HCT116 (cell line): ENCODE measurements at regions not wholly inside any gene's neighbourhood (a gene's known extent, or its start where the extent isn't known, plus 50 kb on each side); places are given as distances from the start of the nearest gene placed in this dataset.

ENCODE experiments used
- ATAC-seq: fragments of 200-7000 bp; cut with Tn5 transposase; 2 replicates; pipeline ENCODE4 v1.9.1; 2020; ENCODE audit warnings: mild to moderate bottlenecking, moderate library complexity
- BruUV-seq: library from RNA; stranded (reverse); fragments of 400-500 nt; replicated peaks from 2 replicates; lab custom pipeline; 2021; lab: Mats Ljungman, UMichigan
- CTCF ChIA-PET: fragments of 300-600 bp; sonication (Branson Sonifier 250); formaldehyde crosslinking; loops from one replicate; lab custom pipeline; 2021; ENCODE audit warnings: antibody characterized with exemption; lab: Charles Lee
- POLR2A ChIA-PET: fragments of 300-600, 350-600 bp; sonication (Branson Sonifier 250); formaldehyde crosslinking; loops from one replicate; lab custom pipeline; 2021; ENCODE audit warnings: antibody characterized with exemption; lab: Charles Lee
- RAD21 ChIA-PET, 2 experiments: fragments of 300-600 bp; sonication (Branson Sonifier 250); formaldehyde crosslinking; loops; one replicate each; lab custom pipeline; 2023; ENCODE audit warnings: low total read pairs in 2 of 2; ENCODE audit not compliant: uncharacterized antibody in 2 of 2, unreplicated experiment in 2 of 2, low non-redundant PET in 1 of 2; lab: Charles Lee
- DNase-seq: peaks from one replicate; pipeline ENCODE4 v3.0.0-alpha.2; 2010; ENCODE audit warnings: low read depth, low spot score
- H2AFZ ChIP-seq: fragments of 200-600 bp; shearing (Covaris generic), sonication (generic); 2 replicates; pipeline ENCODE4 v1.6.1; 2017; ENCODE audit warnings: low read depth, mixed run types, mixed read lengths, antibody characterized with exemption, low read length; ENCODE audit not compliant: poor library complexity, severe bottlenecking
- H3K27ac ChIP-seq: 2 replicates; pipeline ENCODE4 v1.5.1; 2012; ENCODE audit warnings: low read depth, low read length
- H3K27me3 ChIP-seq: fragments of 200-600 bp; sonication (generic); 2 replicates; pipeline ENCODE4 v1.6.1; 2016; ENCODE audit warnings: mixed run types, low read length, mixed read lengths; ENCODE audit not compliant: insufficient read depth
- H3K36me3 ChIP-seq, 2 experiments: fragments of 200-500 bp in 1 of 2; fragments of 200-600 bp in 1 of 2; sonication (Bioruptor generic) in 1 of 2; sonication (generic) in 1 of 2; 2 replicates each; pipeline versions ENCODE4 v1.5.1 to v1.6.1; 2014 to 2016; ENCODE audit warnings: low read length in 2 of 2, inconsistent platforms in 1 of 2, mixed read lengths in 1 of 2, mixed run types in 1 of 2; ENCODE audit not compliant: insufficient read depth in 2 of 2, control insufficient read depth in 1 of 2
- H3K4me1 ChIP-seq, 2 experiments: fragments of 200-600 bp in 1 of 2; sonication (generic) in 1 of 2; 2 replicates each; pipeline versions ENCODE4 v1.5.1 to v1.6.1; 2012 to 2017; ENCODE audit warnings: low read length in 2 of 2, inconsistent platforms in 1 of 2, mild to moderate bottlenecking in 1 of 2, mixed read lengths in 1 of 2, mixed run types in 1 of 2, moderate library complexity in 1 of 2; ENCODE audit not compliant: insufficient read depth in 2 of 2, control insufficient read depth in 1 of 2
- H3K4me2 ChIP-seq: fragments of 200-600 bp; sonication (generic); 2 replicates; pipeline ENCODE4 v1.6.1; 2017; ENCODE audit warnings: mixed run types, low read length, mixed read lengths
- H3K4me3 ChIP-seq, 2 experiments: fragments of 200-600 bp in 1 of 2; sonication (generic) in 1 of 2; replicated peaks in 1 of 2; 2 replicates each; pipeline ENCODE4 v1.5.1; 2011 to 2016; ENCODE audit warnings: low read length in 2 of 2, control low read depth in 1 of 2, low read depth in 1 of 2, mild to moderate bottlenecking in 1 of 2, mixed read lengths in 1 of 2, mixed run types in 1 of 2
- H3K79me2 ChIP-seq: fragments of 200-600 bp; sonication (generic); 2 replicates; pipeline ENCODE4 v1.6.1; 2017; ENCODE audit warnings: mild to moderate bottlenecking, mixed run types, low read length, moderate library complexity, mixed read lengths; ENCODE audit not compliant: insufficient read depth
- H3K9ac ChIP-seq: fragments of 200-600 bp; sonication (generic); 2 replicates; pipeline ENCODE4 v1.6.1; 2016; ENCODE audit warnings: low read length, mixed read lengths
- H3K9me2 ChIP-seq: fragments of 200-600 bp; sonication (generic), shearing (Covaris generic); 2 replicates; pipeline ENCODE4 v1.6.1; 2017; ENCODE audit warnings: mixed run types, mild to moderate bottlenecking, moderate library complexity; ENCODE audit not compliant: insufficient read depth
- H3K9me3 ChIP-seq, 2 experiments: fragments of 200-500 bp in 1 of 2; fragments of 200-600 bp in 1 of 2; sonication (Bioruptor generic) in 1 of 2; sonication (generic) in 1 of 2; 2 replicates each; pipeline ENCODE4 v1.6.1; 2014 to 2017; ENCODE audit warnings: low read length in 2 of 2, mixed read lengths in 2 of 2, inconsistent platforms in 1 of 2, low read depth in 1 of 2, mild to moderate bottlenecking in 1 of 2, mixed run types in 1 of 2, moderate library complexity in 1 of 2; ENCODE audit not compliant: control insufficient read depth in 1 of 2, insufficient read depth in 1 of 2
- H4K20me1 ChIP-seq: fragments of 200-600 bp; sonication (generic), shearing (Covaris generic); 2 replicates; pipeline ENCODE4 v1.6.1; 2017; ENCODE audit warnings: mixed run types, mild to moderate bottlenecking, moderate library complexity; ENCODE audit not compliant: insufficient read depth
- ATF3 ChIP-seq: IDR thresholded peaks from 2 replicates; pipeline ENCODE4 v1.6.1; 2012
- CTCF ChIP-seq, 3 experiments: fragments of 200-600 bp in 1 of 3; sonication (generic) in 1 of 3; IDR thresholded peaks in 2 of 3; conservative IDR thresholded peaks in 1 of 3; 2 replicates each; pipeline ENCODE4 v1.5.1; 2012 to 2017; ENCODE audit warnings: low read depth in 2 of 3, low read length in 2 of 3, antibody characterized with exemption in 1 of 3, borderline replicate concordance in 1 of 3, control low read depth in 1 of 3, mild to moderate bottlenecking in 1 of 3, mixed read lengths in 1 of 3, mixed run types in 1 of 3, moderate library complexity in 1 of 3; ENCODE audit not compliant: insufficient read depth in 1 of 3
- EGR1 ChIP-seq: IDR thresholded peaks from 2 replicates; pipeline ENCODE4 v1.6.1; 2012; ENCODE audit warnings: low read depth
- ELF1 ChIP-seq: IDR thresholded peaks from 2 replicates; pipeline ENCODE4 v1.6.1; 2012; ENCODE audit warnings: low read depth, borderline replicate concordance
- EZH2 ChIP-seq: fragments of 200-600 bp; sonication (generic); IDR thresholded peaks from 2 replicates; pipeline ENCODE4 v1.6.1; 2017; ENCODE audit warnings: antibody characterized with exemption, mixed run types
- EZH2phosphoT487 ChIP-seq: fragments of 200-600 bp; IDR thresholded peaks from 2 replicates; pipeline ENCODE4 v1.6.1; 2018; ENCODE audit warnings: antibody characterized with exemption, borderline replicate concordance
- FOSL1 ChIP-seq: IDR thresholded peaks from 2 replicates; pipeline ENCODE4 v1.6.1; 2012; ENCODE audit warnings: low read depth
- POLR2A ChIP-seq: IDR thresholded peaks from 2 replicates; pipeline ENCODE4 v1.7.0; 2011; ENCODE audit warnings: borderline replicate concordance; ENCODE audit not compliant: insufficient read depth, insufficient read length; ENCODE audit errors: extremely low read depth
- POLR2AphosphoS5 ChIP-seq: IDR thresholded peaks from 2 replicates; pipeline ENCODE4 v1.6.1; 2011; ENCODE audit warnings: mild to moderate bottlenecking, low read depth, low read length, moderate library complexity
- RAD21 ChIP-seq: IDR thresholded peaks from 2 replicates; pipeline ENCODE4 v1.6.1; 2012; ENCODE audit warnings: low read depth, mild to moderate bottlenecking
- REST ChIP-seq: IDR thresholded peaks from 2 replicates; pipeline ENCODE4 v1.6.1; 2012; ENCODE audit warnings: low read depth
- SIN3A ChIP-seq: IDR thresholded peaks from 2 replicates; pipeline ENCODE4 v1.6.1; 2012; ENCODE audit warnings: low read depth
- YY1 ChIP-seq: IDR thresholded peaks from 2 replicates; pipeline ENCODE4 v1.6.1; 2011; ENCODE audit warnings: low read length, low read depth, moderate library complexity, mild to moderate bottlenecking; ENCODE audit not compliant: insufficient replicate concordance; ENCODE audit errors: extremely low read depth
- ZFX ChIP-seq: fragments of 450-650 bp; IDR thresholded peaks from 2 replicates; pipeline ENCODE4 v1.6.1; 2017
- intact Hi-C: fragments of 100-400 bp; cut with micrococcal nuclease; formaldehyde crosslinking; loops from 2 replicates; pipeline ENCODE4 v1.10.0; 2022

GRCh38 chr10:1989090-1989489, 251.8 kb upstream of the ADARB2 start (continued):
- TF ChIP-seq CTCF (IDR thresholded peaks at IDR 0.05 in 2 of 3, conservative IDR thresholded peaks at IDR 0.05 in 1 of 3; ENCODE audit: borderline replicate concordance in 1 of 3, insufficient read depth in 1 of 3, low read depth in 2 of 3, low read length in 2 of 3) (no peak), EZH2phosphoT487 (no peak), FOSL1 (no peak), ELF1 (no peak), POLR2A (no peak)

GRCh38 chr10:1981976-1982375, 244.7 kb upstream of the ADARB2 start:
- intact Hi-C loops: no loop called here
- Histone ChIP-seq H3K9ac (no peak overlapping the region), H3K27me3 (no peaks in the 10 kb centered on the region), H3K27ac (no peak overlapping the region), H2AFZ (no peak overlapping the region), H3K79me2 (no peaks in the 10 kb centered on the region), H3K4me1 (no peaks in the 10 kb centered on the region), H3K4me3 (no peak overlapping the region), H3K9me3 (peaks cover 9 to 15% of the 10 kb centered on the region in 2 experiments; a peak in 2 of 4 replicates), H3K9me2 (no peaks in the 10 kb centered on the region), H4K20me1 (no peaks in the 10 kb centered on the region), H3K36me3 (no peaks in the 10 kb centered on the region), H3K4me2 (no peak overlapping the region)
- POLR2A ChIA-PET: no interaction called here
- no peak for DNase-seq
- CTCF ChIA-PET: no interaction called here
- TF ChIP-seq YY1 (no peak), EGR1 (no peak), RAD21 (no peak), FOSL1 (no peak), REST (no peak), ZFX (no peak), EZH2 (no peak), POLR2A (no peak), EZH2phosphoT487 (no peak), POLR2AphosphoS5 (no peak), ATF3 (no peak), SIN3A (no peak)
- RAD21 ChIA-PET: no interaction called here
- no TSS peak for BruUV-seq
- no peak for ATAC-seq
